ENCODE measurements at regions not wholly inside any gene's neighbourhood (a gene's known extent, or its start where the extent isn't known, plus 50 kb on each side); places are given as distances from the start of the nearest gene placed in this dataset.

- no peak for TF ChIP-seq SIN3A (IDR thresholded peaks at IDR 0.05; ENCODE audit: borderline replicate concordance, insufficient read depth, low read length)
- TF ChIP-seq REST (IDR thresholded peaks at IDR 0.05; ENCODE audit: insufficient read depth in 1 of 2, low read depth in 2 of 2, low read length in 2 of 2), result no peak
- no peak for TF ChIP-seq POLR2AphosphoS5 (IDR thresholded peaks at IDR 0.05; ENCODE audit: low read depth, low read length)
- no peak for TF ChIP-seq FOXP2 (optimal IDR thresholded peaks at IDR 0.05; ENCODE audit: borderline replicate concordance, extremely low read depth, extremely low read length, insufficient read depth)
- TF ChIP-seq TAF1 (IDR thresholded peaks at IDR 0.05; ENCODE audit: borderline replicate concordance, insufficient read depth, low read length), result no peak
Observed at GRCh38 chr1:193700710-193701355, 514.4 kb upstream of the B3GALT2 start.

GRCh38 chr1:193699261-193699660 is 512.8 kb upstream of the B3GALT2 start:
- no peak for TF ChIP-seq SIN3A (IDR thresholded peaks at IDR 0.05; ENCODE audit: borderline replicate concordance, insufficient read depth, low read length)

GRCh38 chr1:193697776-193698175 is 511.4 kb upstream of the B3GALT2 start:
- TF ChIP-seq SIN3A (IDR thresholded peaks at IDR 0.05; ENCODE audit: borderline replicate concordance, insufficient read depth, low read length), result no peak
- no peak for TF ChIP-seq POLR2AphosphoS5 (IDR thresholded peaks at IDR 0.05; ENCODE audit: low read depth, low read length)
- TF ChIP-seq REST (IDR thresholded peaks at IDR 0.05; ENCODE audit: insufficient read depth in 1 of 2, low read depth in 2 of 2, low read length in 2 of 2), result no peak
- TF ChIP-seq FOXP2 (optimal IDR thresholded peaks at IDR 0.05; ENCODE audit: borderline replicate concordance, extremely low read depth, extremely low read length, insufficient read depth), result no peak
- TF ChIP-seq TAF1 (IDR thresholded peaks at IDR 0.05; ENCODE audit: borderline replicate concordance, insufficient read depth, low read length), result no peak

GRCh38 chr1:193697115-193697762 is 510.8 kb upstream of the B3GALT2 start:
- TF ChIP-seq POLR2AphosphoS5 (IDR thresholded peaks at IDR 0.05; ENCODE audit: low read depth, low read length) (no peak), FOXP2 (optimal IDR thresholded peaks at IDR 0.05; ENCODE audit: borderline replicate concordance, extremely low read depth, extremely low read length, insufficient read depth) (no peak), SIN3A (IDR thresholded peaks at IDR 0.05; ENCODE audit: borderline replicate concordance, insufficient read depth, low read length) (no peak), TAF1 (IDR thresholded peaks at IDR 0.05; ENCODE audit: borderline replicate concordance, insufficient read depth, low read length) (no peak), REST (IDR thresholded peaks at IDR 0.05; ENCODE audit: insufficient read depth in 1 of 2, low read depth in 2 of 2, low read length in 2 of 2) (no peak)

- TF ChIP-seq POLR2AphosphoS5 (IDR thresholded peaks at IDR 0.05; ENCODE audit: low read depth, low read length), result no peak
- TF ChIP-seq TAF1 (IDR thresholded peaks at IDR 0.05; ENCODE audit: borderline replicate concordance, insufficient read depth, low read length), result no peak
- TF ChIP-seq SIN3A (IDR thresholded peaks at IDR 0.05; ENCODE audit: borderline replicate concordance, insufficient read depth, low read length), result no peak
- TF ChIP-seq FOXP2 (optimal IDR thresholded peaks at IDR 0.05; ENCODE audit: borderline replicate concordance, extremely low read depth, extremely low read length, insufficient read depth), result no peak
- TF ChIP-seq REST (IDR thresholded peaks at IDR 0.05; ENCODE audit: insufficient read depth in 1 of 2, low read depth in 2 of 2, low read length in 2 of 2), result no peak
Observed at GRCh38 chr1:193694741-193695140, 508.3 kb upstream of the B3GALT2 start.
